ENCODE measurements at regions not wholly inside any gene's neighbourhood (a gene's known extent, or its start where the extent isn't known, plus 50 kb on each side); places are given as distances from the start of the nearest gene placed in this dataset.

DNA sequence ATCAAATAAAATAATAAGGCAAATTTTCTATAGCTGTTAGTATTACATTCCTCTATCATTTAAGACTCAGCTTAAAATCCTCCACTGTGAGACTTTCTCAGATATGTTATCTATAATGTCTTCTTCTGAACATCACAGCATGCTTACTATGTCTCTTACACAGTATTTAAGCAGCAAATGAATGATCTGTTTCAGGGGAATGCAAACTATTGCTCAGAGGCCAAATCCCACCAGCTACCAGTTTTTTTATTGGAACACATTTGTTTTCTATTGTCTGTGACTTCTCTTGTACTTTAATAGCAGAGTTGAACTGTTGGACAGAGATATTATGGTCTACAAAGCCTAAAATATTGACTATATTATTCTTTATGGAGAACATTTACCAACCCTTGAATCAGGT lies 59.6 kb downstream of the C3orf38 start:
- no peak for DNase-seq (ENCODE audit: low read depth)

DNA sequence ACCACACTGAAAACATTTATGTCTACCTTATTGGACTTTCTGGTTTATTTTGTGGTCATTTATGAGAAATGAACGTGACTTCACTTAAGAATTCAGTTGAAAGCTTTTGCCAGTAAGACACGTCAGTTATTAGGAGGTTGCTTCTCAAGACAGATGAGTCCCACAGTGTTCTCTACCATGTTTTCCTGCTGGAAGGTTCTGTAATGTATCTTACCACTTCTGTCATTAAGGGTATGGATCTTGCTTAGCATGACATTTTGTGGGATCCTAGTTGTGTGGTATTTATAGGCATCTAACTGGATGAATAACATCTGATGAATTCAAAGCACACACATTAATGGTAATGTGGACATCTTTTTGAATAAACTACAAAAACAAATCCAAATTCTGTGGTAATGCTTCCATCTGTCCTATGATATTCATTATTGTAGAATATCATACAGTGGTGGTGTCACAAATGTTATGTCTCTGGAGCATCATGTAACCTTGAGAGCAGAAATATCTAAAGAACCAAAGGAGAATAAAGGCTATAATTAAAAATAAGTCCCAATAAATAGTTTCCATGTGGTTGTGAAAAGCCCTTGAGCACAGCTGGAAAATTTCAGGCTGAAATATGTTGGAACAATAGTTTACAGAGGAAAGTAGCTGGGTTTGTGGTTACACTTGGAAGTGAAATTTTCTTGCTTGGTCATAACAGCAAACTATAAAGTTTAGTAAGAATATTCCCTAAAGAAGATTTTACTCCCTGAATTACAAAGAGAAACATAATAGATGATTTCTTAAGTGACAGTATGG lies 61.5 kb downstream of the C3orf38 start:
- no peak for DNase-seq (ENCODE audit: low read depth)

DNA sequence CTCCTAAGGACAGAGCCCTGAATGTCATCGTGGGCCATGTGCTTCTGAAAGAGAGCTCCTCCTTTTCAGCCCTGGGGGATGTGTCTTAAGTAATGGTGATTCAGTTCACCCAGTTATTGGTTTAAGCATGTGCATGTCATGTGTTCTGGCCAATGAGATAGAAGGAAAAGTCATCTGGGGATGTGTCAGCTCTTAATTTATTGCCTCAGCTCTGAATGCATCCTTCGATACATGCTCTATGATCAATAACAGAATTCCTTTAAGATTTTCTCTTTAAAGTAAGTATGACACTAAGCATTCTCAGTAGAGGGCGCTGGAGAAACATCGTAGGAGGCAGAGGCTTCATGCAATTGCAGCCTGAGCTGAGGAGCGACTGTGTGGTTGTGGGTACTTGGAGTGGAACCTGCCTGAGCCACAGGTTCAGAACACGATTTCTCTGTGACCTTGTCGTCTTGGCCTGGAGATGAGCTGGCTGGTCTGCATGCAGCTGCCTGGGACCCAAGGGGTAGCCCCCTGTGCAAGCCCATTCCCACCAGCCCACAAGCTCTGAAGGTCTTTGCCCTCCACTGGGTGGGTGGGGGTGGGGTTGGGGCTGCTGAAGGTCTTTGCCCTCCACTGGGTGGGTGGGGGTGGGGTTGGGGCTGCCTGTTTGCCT lies 69.5 kb downstream of the C3orf38 start:
- DNase-seq (ENCODE audit: low read depth) = peak; percentile 75

DNA sequence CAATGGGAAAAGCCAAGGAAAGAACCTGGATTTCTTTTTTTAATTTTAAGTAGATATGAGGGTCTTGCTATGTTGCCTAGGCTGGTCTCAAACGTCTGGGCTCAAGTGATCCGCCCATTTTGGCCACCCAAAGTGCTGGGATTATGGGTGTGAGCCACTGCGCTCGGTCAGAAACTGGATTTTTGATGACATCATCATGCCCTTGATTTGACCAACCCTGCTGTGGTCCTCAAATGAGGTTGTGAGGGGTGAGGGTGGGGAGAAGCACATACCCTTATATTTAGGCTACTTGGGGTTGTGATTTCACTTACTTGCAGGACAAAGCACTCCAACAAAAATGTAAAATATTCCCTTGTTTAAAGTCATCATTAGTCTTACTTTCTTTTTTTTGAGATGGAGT lies 70.4 kb downstream of the C3orf38 start:
- DNase-seq (ENCODE audit: low read depth) = no peak

DNA sequence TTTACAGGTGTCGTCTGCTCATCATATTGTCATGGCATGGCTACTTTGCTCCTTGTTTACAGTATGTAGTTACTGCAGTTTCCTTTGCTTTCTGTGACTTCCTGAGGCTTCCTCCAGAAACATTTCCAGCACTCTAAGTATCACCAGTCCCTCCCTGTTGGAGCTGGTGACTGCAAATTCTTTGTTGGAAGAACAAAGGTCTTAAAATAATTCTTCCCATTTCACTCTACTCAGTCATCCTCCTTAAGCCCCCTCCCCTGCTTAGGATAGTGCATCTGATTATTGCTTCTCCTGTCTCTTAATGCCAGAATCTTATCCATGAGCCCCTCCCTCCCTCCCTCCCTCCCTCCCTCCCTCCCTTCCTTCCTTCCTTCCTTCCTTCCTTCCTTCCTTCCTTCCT lies 72.0 kb downstream of the C3orf38 start:
- DNase-seq (ENCODE audit: low read depth) = no peak

DNA sequence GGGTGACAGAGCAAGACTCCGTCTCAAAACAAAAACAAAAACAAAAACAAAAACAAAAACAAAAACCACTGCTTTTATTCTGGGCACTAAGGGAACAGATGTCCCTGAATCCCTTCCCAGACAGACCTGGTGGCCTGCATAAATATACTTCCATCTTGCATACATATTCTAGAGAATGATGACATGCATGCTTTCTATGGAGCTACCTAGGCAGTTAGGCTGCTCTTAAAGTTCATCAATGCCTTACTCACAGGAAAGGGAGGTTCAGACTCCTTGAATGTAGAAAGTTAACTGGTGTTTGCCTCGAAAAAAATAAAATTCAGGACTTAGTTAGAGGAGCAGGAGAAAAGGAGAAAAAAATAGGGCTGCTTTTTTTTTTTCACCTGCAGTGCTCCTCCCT lies 72.6 kb downstream of the C3orf38 start:
- no peak for DNase-seq (ENCODE audit: low read depth)

DNA sequence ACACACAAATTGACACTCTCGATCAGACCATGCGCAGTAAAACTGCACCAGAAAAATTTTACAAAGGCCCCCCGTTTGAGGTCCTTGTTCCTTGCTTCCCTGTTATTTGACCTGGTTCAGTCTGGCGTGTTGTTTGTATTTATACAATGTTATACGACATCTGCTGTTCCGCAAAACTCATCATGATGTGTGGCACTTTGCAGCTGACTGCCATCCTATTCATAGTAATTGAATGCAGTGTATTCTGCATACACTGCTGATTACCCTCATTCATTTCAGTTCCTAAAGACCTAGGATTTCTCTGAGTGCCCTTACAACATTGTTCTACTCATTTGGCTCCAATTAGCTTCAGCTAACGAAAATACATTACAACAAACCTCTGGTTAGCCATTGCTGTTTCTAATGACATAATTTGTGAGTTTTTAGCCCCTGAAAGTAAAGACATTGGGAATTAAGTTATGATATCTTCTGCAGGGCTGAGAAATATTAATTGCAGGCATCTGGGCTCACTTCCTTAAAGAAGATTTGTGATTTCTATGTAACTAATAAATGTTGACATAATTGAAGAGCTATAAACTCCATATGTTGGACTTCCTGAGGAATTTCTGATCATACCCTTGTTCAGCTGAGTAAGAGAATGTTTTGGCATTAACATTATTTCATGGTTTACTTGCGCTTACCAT lies 75.7 kb downstream of the C3orf38 start:
- no peak for DNase-seq (ENCODE audit: low read depth)

DNA sequence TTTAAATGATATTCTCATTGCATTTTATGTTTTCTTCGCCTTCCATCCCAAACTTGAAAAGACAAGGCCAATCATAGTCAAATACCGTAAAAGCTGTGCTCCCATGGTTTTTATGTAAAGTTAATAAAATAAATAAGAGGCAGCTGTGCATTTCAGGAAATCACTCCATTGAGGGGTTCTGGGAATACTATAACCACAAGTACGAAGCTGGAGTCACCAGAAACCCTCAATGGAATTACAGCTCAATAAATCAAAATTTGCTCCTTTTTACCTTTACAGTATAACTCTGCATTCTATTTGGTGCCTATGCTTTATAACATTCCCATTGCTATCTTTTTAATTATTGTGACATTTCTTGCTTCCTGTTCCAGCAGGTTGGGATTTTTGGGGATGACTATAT lies 77.2 kb downstream of the C3orf38 start:
- no peak for DNase-seq (ENCODE audit: low read depth)

DNA sequence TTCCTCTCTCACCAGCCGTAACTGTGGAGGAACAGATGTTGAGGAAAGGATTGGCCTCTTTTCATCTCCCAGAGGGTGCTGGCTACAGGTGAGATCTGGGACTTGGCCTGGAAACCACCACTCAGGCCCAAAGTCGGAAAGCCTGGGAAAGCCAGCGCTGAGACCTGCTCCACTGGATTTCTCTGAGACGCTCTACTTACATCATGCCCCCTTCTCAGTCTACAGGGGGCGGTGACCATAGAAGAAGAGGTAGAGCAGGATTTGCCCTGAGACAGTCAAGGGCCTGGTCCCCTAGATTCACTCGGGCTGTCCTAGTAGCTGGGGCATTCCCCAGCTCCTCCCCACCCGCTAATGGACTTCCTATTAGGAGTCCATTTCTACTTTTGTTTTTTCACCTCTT lies 80.9 kb downstream of the C3orf38 start:
- no peak for DNase-seq (ENCODE audit: low read depth)

DNA sequence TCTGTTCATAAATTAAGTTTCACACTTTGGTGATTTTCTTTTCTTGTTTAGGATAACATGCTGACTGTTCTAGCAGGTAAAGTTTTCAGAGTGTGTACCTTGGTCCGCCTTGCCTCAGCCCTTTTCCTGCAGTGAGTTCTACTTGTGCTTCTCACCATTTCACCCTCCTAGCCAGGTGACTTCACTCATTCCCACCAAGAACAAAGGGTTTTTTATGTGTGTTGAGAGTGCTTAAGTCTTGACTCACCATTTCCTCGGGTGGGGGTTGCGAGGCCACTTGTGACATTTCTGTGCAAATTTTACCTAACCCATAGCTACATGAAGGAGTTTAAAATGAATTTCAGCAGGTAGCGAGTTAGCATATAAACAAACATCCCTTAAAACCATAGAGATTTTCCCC lies 81.4 kb downstream of the C3orf38 start:
- DNase-seq (ENCODE audit: low read depth) = no peak

DNA sequence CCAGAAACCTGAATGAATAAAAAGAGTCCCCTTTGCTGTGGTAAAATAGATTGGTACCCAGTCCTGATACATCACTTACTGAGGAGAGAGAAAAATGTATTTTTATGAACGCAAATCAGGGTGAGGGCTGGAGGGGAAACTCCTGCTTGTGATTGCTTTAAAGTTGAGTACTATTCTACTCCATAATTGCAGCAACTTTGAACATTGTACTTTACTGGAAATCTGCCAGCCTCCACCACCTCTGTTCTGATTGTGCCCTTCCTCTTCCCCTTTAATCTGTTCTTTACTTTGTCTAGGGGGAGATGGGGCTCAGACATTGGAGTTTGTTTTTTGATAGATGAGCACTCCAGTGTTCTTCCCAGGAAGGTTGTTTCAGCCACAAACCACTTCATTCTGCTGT lies 81.9 kb downstream of the C3orf38 start:
- DNase-seq (ENCODE audit: low read depth) = no peak

DNA sequence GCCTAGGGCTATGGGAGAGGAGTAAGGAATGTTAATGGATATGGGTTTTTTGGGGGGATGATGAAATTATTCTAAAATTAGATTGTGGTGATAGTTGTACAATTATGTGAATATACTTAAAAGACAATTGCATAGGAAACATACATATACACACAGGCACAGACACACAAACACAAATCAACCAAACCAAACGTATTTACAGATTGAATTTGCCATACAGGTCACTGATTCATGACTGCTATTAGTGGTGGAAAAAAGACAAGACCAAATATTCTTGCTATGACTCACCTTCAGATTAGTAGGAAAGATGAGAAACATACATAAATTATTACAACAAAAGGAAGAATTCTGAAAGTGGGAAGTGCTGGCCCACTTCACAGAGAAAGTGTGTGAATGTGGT lies 85.3 kb downstream of the C3orf38 start:
- DNase-seq (ENCODE audit: low read depth) = no peak

DNA sequence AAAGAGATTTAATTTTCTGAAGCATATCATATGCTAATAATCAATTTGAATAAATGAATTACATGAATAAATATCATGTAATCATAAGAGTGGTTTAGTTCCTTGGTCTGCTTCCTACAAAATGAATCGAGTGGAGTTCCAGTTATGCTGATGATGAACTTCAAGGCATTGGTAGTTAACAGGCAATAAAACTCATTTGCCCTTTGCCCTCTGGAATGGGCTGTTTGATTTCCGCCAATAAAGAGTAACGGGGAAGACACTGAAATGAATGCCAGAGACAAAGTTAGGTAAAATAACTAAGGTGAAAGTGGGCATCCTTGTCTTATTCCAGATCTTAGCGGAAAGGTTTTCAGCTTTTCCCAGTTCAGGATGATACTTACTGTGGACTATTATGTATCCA lies 90.1 kb downstream of the C3orf38 start:
- DNase-seq (ENCODE audit: low read depth) = no peak

DNA sequence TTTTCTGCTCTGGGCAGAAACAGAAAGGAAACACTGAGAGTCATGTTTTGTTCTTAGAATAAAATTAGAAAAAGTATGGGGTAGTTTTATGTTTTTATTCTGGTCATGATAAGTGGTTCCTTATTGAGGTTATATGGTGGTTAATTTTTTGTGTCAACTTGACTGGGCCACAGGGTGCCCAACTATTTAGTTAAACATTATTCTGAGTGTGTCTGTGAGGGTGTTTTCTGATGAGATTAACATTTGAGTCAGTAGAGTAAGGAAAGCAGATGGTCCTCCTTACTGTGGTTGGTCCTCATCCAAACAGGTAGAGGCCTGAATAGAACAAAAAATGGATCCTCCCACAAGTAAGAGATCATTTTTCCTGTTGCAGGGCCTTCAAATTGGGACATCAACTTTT lies 98.9 kb downstream of the C3orf38 start:
- no peak for DNase-seq (ENCODE audit: low read depth)

DNA sequence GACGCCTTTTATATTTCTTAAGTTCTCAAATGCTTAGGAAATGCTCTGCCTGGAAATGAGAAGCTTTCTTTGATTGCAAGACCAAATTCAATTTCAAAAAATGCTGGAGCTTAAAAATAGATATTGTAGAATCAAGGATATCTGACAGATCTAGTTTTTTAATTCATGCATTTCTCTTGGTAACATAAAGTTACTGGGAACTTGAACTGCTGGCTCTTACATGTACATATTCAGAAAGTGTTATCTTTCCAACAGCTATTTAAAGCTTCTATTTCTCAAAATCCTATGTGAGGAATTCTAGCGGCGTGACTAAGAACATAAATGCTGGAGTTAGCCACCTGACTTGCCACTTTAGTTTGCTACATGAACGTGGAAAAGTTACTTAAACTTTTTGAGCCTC lies 109.3 kb downstream of the C3orf38 start:
- no peak for DNase-seq (ENCODE audit: low read depth)

DNA sequence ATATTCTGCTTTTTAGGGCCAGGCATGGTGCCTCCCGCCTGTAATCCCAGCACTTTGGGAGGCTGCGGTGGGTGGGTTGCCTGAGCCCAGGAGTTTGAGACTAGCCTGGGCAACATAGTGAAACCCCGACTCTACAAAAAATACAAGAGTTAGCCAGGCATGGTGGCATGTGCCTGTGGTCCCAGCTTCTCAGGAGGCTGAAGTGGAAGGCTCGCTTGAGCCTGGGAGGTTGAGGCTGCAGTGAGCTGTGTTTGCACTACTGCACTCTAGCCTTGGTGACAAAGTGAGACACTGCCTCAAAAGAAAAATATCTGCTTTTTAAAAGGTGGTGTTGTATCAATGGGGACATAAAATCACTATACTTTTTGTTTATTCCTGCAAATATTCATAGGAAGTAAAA lies 112.8 kb downstream of the C3orf38 start:
- no peak for DNase-seq (ENCODE audit: low read depth)

DNA sequence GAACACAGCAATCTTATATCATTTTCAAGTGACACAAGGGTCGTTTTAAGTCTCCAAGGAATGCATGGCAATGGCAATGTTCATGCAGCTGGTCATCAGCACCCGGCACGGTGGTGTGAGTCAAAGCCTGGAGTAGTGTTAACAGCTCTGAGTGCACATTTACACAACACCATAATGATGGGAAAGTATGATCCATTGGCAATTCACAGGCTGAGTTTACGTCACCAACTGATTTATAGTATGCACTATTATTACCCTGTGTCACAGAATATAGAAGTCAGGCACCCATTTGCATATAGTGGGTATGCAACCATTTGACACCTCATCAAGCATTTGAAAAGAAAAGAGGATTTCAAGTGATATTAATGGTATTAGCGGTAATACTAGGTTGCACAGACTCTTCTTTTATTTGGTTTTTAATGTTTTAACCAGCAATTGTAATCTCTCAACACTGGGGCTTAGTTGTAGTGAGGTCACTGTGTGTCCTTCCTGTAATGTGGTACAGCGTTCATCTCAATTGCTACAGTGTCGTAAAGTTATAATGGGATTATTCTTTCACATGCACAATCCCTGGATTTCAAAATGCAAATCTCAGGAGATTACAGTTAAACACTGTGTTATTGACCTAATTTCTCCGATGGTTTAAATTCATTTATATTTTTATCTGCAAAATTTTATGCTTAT lies 113.8 kb downstream of the C3orf38 start:
- DNase-seq (ENCODE audit: low read depth) = no peak

DNA sequence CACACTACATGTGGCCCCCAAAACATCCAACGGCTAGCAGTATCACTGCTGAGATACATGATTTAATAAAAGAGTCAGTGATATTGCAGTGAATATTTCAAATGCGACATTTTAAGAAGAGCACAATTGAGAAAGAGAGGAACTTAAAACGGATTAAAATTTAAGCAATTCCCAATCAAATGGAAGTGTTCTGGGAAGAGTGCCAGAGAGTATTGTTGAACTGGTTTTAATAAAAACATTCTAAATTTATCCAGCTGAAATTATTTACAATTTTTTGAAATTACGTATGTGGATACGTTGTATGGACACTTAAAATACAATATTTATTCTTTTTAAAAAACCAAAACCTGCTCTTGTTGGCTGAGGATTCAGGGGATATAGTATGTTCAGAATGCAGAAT lies 117.7 kb downstream of the C3orf38 start:
- no peak for DNase-seq (ENCODE audit: low read depth)

DNA sequence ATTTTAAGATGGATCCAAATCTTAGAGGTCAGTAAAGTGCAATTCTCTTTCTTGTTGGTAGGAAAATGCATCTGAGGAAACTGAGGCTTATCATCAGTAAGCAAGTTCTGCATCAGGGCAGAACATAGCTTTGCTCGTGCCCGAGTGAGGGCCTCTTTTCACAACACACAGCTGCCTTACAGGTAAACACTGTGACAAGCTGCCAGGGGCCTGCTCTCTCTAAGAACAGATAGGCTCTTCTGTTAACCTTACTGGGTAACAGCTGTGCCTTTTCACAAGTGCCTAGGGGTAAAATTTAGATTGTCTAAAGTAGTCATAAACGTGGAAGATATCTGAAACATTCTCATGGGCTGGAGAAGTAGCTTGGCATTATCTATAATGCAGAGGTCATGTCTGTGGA lies 118.1 kb downstream of the C3orf38 start:
- DNase-seq (ENCODE audit: low read depth) = no peak

DNA sequence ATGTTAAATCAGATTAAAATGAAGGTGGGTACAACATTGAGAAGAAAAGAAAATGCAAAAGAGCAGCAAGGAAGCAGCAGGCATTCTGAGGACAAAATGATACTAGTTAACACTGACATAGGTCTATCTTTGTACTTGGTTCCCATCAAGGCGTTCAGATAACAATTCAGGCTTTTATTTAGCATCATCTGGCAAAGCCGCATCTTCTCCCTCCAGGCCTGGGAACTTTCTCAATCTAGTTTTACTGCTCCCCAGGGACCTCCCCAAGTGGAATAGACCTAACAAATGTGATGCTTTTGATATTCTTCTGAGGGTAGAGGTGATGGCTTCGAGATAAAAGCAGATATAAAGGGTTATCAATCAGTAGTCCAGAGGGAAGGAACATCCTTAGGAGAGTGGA lies 130.6 kb downstream of the C3orf38 start:
- no peak for DNase-seq (ENCODE audit: low read depth)

DNA sequence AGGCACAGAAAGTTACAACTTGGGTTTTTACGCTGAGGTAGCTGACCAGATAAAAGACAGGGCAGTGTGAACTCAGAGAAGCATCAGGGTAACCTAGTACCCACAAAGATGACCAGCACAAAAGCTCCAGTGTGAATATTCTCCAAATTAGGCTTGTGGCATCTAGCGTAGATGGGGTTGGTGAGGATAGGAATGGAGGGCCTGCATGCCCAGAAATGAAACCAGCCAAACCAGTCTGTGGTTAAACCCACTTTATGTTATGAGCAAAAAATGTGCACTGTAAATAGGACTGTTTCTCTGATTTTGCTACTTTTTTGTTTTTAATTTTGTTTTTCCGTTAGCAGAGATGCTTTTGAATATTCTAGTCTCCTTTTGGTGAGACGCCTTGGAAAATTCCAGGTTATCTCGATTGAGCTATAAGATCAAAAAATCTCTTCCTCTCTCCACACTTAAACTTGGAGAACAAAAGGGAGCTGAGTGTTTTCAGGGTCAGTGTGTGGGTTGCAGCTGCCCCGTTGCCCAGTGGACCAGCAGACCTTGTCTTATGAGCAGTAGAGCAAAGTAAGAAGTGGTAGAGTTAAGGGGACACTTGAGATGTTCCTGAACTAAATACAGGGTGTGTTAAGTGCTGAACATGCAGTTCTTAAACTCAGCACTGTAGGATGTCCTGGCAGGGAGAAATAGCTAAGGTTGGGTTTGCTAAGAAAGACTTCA lies 132.9 kb downstream of the C3orf38 start:
- no peak for DNase-seq (ENCODE audit: low read depth)

DNA sequence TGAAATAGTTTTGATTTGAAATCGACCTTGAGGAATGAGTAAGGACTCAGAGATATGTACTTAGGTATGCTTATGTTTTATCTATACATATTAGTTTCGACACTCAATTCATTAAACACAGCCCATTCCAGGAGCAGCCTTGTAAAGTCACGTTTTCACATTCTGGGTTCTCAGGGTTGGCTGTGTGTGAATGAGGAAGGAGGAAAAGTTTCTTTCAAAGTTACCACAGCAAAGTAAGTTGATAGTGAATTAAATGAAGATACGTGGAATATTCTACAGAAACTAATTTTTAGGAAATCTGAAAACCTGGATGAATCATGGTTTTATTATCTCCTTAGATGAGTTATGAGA lies 133.5 kb downstream of the C3orf38 start:
- no peak for DNase-seq (ENCODE audit: low read depth)
